ENCODE measurements at regions not wholly inside any gene's neighbourhood (a gene's known extent, or its start where the extent isn't known, plus 50 kb on each side); places are given as distances from the start of the nearest gene placed in this dataset.
A peak's percentile ranks its signal among the peaks of the same experiment; 100 is the strongest.

- DNase-seq (ENCODE audit: low read depth in 1 of 2, low spot score in 1 of 2): no peak
Measured at GRCh38 chr18:32621034-32621433, 150.4 kb upstream of the GAREM1 start.

GRCh38 chr18:32618546-32618945 is 147.9 kb upstream of the GAREM1 start:
- DNase-seq (ENCODE audit: low read depth in 1 of 2, low spot score in 1 of 2): no peak

GRCh38 chr18:32613821-32614220 is 143.1 kb upstream of the GAREM1 start:
- DNase-seq (ENCODE audit: low read depth in 1 of 2, low spot score in 1 of 2): no peak

- DNase-seq (ENCODE audit: low read depth in 1 of 2, low spot score in 1 of 2): no peak
Measured at GRCh38 chr18:32612651-32613050, 142.0 kb upstream of the GAREM1 start.

- no peak for DNase-seq (ENCODE audit: low read depth in 1 of 2, low spot score in 1 of 2)
Measured at GRCh38 chr18:32610176-32610575, 139.5 kb upstream of the GAREM1 start.

GRCh38 chr18:32607816-32608215 is 137.1 kb upstream of the GAREM1 start:
- DNase-seq (ENCODE audit: low read depth in 1 of 2, low spot score in 1 of 2): no peak

GRCh38 chr18:32598144-32598543 is 127.5 kb upstream of the GAREM1 start:
- DNase-seq (ENCODE audit: low read depth in 1 of 2, low spot score in 1 of 2): no peak

- DNase-seq (ENCODE audit: low read depth in 1 of 2, low spot score in 1 of 2): no peak
Measured at GRCh38 chr18:32596501-32596900, 125.8 kb upstream of the GAREM1 start.

GRCh38 chr18:32595832-32596231 is 125.2 kb upstream of the GAREM1 start:
- no peak for DNase-seq (ENCODE audit: low read depth in 1 of 2, low spot score in 1 of 2)

GRCh38 chr18:32588191-32588590 is 117.5 kb upstream of the GAREM1 start:
- no peak for DNase-seq (ENCODE audit: low read depth in 1 of 2, low spot score in 1 of 2)

- DNase-seq (ENCODE audit: low read depth in 1 of 2, low spot score in 1 of 2): no peak
Measured at GRCh38 chr18:32583431-32583830, 112.7 kb upstream of the GAREM1 start.

GRCh38 chr18:32582455-32582854 is 111.8 kb upstream of the GAREM1 start:
- no peak for DNase-seq (ENCODE audit: low read depth in 1 of 2, low spot score in 1 of 2)

- DNase-seq (ENCODE audit: low read depth in 1 of 2, low spot score in 1 of 2): no peak
Measured at GRCh38 chr18:32577561-32577960, 106.9 kb upstream of the GAREM1 start.

GRCh38 chr18:32576296-32576916 is 105.7 kb upstream of the GAREM1 start:
- no peak for DNase-seq (ENCODE audit: low read depth in 1 of 2, low spot score in 1 of 2)

GRCh38 chr18:32566960-32567359 is 96.3 kb upstream of the GAREM1 start:
- DNase-seq (ENCODE audit: low read depth in 1 of 2, low spot score in 1 of 2): no peak

GRCh38 chr18:32553640-32554365 is 83.1 kb upstream of the GAREM1 start:
- DNase-seq (ENCODE audit: low read depth in 1 of 2, low spot score in 1 of 2): no peak

GRCh38 chr18:32553174-32553573 is 82.5 kb upstream of the GAREM1 start:
- DNase-seq (ENCODE audit: low read depth in 1 of 2, low spot score in 1 of 2): no peak

GRCh38 chr18:32552421-32553030 is 81.8 kb upstream of the GAREM1 start:
- DNase-seq (ENCODE audit: low read depth in 1 of 2, low spot score in 1 of 2): peak; percentile 11 to 54

GRCh38 chr18:32550963-32551362 is 80.3 kb upstream of the GAREM1 start:
- no peak for DNase-seq (ENCODE audit: low read depth in 1 of 2, low spot score in 1 of 2)

- peak in 1 of 2 donors; percentile 15 for DNase-seq (ENCODE audit: low read depth in 1 of 2, low spot score in 1 of 2)
Measured at GRCh38 chr18:32549248-32550110, 78.8 kb upstream of the GAREM1 start.

- no peak for DNase-seq (ENCODE audit: low read depth in 1 of 2, low spot score in 1 of 2)
Measured at GRCh38 chr18:32548688-32549087, 78.0 kb upstream of the GAREM1 start.

GRCh38 chr18:32545631-32546030 is 74.9 kb upstream of the GAREM1 start:
- no peak for DNase-seq (ENCODE audit: low read depth in 1 of 2, low spot score in 1 of 2)

Measured in activated CD4-positive, alpha-beta T cell treated with anti-CD3 and anti-CD28 coated beads, Interleukin-2, amount 50 U/mL, for 24 hours (primary cell).